ENCODE measurements at regions not wholly inside any gene's neighbourhood (a gene's known extent, or its start where the extent isn't known, plus 50 kb on each side); places are given as distances from the start of the nearest gene placed in this dataset.

DNA sequence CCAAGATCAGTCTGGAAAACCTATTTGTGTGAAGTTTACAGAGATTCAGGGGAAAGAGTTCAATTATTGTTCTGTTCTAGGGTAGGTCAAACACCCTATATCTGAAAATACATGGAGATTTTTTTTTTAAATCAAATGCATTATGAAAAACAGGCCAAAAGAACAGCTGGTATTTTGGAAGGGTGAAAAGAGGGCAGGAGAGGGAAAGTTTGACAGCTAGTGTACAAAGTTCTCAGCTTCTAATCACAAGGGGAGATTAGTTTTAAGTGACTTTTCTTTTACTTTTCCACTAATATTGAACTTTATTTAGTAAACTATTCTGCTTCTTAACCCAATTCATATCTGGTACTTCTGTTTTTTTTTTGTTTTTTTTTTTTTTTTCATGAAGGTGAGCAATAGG, 66.2 kb upstream of the GRID2 start:
- TF ChIP-seq, protein P1, sequence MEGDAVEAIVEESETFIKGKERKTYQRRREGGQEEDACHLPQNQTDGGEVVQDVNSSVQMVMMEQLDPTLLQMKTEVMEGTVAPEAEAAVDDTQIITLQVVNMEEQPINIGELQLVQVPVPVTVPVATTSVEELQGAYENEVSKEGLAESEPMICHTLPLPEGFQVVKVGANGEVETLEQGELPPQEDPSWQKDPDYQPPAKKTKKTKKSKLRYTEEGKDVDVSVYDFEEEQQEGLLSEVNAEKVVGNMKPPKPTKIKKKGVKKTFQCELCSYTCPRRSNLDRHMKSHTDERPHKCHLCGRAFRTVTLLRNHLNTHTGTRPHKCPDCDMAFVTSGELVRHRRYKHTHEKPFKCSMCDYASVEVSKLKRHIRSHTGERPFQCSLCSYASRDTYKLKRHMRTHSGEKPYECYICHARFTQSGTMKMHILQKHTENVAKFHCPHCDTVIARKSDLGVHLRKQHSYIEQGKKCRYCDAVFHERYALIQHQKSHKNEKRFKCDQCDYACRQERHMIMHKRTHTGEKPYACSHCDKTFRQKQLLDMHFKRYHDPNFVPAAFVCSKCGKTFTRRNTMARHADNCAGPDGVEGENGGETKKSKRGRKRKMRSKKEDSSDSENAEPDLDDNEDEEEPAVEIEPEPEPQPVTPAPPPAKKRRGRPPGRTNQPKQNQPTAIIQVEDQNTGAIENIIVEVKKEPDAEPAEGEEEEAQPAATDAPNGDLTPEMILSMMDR (IDR thresholded peaks at IDR 0.05): no peak
- no peak for TF ChIP-seq ZFX (IDR thresholded peaks at IDR 0.05; ENCODE audit: borderline replicate concordance)

Measured in 22Rv1 (cell line).